ENCODE measurements at regions not wholly inside any gene's neighbourhood (a gene's known extent, or its start where the extent isn't known, plus 50 kb on each side); places are given as distances from the start of the nearest gene placed in this dataset.

DNA sequence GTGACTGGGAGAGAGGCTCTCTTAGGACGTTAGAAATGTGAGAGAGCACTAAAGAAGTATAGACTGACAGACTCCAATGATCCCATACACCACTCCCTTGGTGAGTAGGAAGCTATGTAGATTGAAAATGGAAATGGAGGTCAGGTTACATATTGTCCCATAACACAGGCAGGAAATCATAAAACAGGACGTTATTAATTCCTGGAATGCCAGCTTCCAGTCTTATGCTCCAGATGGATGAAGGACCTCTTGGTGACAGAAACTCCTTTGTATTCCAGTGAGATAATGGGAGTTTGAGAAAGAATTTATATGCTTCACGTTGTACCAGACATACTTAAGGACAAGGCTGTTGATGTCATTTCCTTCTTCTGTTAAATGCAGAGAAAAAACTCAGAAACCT is 338.2 kb upstream of the ITGA1 start:
- TF ChIP-seq, protein P1, sequence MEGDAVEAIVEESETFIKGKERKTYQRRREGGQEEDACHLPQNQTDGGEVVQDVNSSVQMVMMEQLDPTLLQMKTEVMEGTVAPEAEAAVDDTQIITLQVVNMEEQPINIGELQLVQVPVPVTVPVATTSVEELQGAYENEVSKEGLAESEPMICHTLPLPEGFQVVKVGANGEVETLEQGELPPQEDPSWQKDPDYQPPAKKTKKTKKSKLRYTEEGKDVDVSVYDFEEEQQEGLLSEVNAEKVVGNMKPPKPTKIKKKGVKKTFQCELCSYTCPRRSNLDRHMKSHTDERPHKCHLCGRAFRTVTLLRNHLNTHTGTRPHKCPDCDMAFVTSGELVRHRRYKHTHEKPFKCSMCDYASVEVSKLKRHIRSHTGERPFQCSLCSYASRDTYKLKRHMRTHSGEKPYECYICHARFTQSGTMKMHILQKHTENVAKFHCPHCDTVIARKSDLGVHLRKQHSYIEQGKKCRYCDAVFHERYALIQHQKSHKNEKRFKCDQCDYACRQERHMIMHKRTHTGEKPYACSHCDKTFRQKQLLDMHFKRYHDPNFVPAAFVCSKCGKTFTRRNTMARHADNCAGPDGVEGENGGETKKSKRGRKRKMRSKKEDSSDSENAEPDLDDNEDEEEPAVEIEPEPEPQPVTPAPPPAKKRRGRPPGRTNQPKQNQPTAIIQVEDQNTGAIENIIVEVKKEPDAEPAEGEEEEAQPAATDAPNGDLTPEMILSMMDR (IDR thresholded peaks at IDR 0.05) = no peak
- TF ChIP-seq EZH2 (IDR thresholded peaks at IDR 0.05) = no peak

Measured in neural progenitor cell (in vitro differentiated cells).